HG03571 (cell line): ENCODE measurements at regions not wholly inside any gene's neighbourhood (a gene's known extent, or its start where the extent isn't known, plus 50 kb on each side); places are given as distances from the start of the nearest gene placed in this dataset.
"Not testable (repeated sequence)": the region's sequence is repeated elsewhere in the genome, so short reads cannot be mapped to it uniquely, and the experiment has no call there.

ENCODE experiments used
- ATAC-seq: cut with Tn5 transposase; IDR thresholded peaks from one replicate; pipeline ENCODE4 v1.9.1; 2021; ENCODE audit not compliant: unreplicated experiment

DNA sequence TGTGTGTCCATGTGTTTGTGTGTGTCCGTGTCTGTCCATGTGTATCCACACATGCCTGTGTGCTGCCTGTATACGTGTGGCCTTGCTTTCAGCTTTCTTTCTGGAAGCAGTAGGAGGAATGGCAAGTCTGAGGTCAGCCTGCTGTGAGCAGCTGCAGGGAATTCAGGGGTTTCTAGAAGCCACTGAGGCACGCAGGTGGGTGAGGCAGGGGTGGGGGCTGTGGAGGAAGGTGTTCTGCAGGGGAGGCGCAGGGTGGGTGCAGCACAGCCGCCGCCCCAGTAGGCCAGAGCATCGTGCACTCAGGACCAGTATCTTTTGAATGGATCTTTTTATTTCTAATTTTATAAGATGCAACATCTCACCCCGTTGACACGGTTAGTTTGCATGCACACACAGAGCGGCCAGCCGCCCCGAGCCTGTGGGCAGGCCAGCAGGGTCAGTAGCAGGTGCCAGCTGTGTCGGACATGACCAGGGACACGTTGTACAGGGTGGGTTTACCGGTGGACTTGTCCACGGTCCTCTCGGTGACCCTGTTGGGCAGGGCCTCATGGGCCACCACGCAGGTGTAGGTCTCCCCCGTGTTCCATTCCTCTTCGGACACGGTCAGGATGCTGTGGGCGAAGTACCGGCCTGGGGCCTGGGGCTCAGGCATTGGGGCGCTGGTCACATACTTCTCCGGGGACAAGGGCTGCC is 327.7 kb downstream of the TMEM121 start:
- no peak for ATAC-seq

GRCh38 chr14:105854600-105855245 is 328.3 kb downstream of the TMEM121 start:
- ATAC-seq, result no peak

DNA sequence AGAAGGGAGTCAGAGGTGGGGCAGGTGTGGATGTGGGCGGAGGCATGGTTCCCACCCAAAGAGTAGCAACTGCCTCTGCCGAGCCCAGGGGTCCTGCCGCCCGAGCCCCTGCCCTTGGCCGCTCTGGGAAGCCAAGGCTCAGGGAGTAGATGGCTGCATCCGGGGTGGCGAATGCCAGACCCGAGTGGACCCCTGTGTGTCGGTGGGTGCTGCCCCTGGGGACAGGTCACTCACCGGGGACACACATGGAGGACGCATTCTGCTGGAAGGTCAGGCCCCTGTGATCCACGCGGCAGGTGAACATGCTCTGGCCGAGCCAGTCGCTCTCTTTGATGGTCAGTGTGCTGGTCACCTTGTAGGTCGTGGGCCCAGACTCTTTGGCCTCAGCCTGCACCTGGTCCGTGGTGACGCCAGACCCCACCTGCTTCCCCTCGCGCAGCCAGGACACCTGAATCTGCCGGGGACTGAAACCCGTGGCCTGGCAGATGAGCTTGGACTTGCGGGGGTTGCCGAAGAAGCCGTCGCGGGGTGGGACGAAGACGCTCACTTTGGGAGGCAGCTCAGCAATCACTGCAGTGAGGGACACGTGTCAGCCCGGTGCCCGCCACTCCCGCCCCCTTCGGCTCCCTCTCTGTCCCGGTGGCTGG is 329.0 kb downstream of the TMEM121 start:
- ATAC-seq, result no peak

DNA sequence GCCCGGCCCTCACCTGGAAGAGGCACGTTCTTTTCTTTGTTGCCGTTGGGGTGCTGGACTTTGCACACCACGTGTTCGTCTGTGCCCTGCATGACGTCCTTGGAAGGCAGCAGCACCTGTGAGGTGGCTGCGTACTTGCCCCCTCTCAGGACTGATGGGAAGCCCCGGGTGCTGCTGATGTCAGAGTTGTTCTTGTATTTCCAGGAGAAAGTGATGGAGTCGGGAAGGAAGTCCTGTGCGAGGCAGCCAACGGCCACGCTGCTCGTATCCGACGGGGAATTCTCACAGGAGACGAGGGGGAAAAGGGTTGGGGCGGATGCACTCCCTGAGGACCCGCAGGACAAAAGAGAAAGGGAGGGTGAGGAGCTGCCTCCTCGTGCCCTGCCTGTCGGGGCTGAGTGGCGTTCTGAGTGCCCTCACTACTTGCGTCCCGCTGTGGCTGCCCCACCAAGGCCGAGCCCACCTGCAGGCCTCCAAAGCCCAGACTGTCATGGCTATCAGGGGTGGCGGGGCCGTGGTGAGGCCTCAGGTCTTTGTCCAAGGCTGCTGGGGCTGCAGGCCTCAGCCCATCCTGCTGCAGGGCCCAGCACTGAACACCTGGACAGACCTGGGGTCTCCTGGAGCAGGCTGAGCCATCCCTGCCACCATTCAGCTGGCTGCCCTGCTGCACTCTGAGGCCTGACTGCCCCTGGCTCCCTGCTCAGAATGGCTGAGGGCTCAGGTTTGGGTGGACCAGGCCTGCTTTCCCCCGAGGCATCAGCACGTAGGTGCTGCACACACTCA is 329.7 kb downstream of the TMEM121 start:
- ATAC-seq, result no peak

DNA sequence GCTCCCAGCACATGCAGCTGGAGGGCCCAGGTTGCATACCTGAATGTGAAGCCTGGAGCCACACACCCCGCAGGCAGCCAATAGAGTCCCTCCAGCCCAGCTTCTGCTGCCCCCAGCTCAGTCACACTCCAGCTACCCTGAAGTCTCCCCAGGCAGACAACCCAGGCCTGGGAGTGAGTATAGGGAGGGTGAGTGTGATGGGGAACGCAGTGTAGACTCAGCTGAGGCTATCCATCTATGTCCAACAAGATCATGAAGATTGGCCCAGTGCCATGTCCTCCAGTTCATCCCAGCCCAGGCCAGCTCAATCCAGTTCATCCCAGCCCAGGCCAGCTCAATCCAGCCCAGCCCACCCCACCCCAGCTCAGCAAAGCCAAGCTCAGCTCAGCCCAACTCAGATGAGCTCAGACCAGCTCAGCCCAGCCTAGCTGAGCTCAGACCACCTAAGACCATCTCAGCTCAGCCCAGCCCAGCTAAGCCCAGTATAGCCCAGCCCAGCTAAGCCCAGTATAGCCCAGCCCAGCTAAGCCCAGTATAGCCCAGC is 330.4 kb downstream of the TMEM121 start:
- ATAC-seq, result no peak

GRCh38 chr14:105857220-105857825 is 330.9 kb downstream of the TMEM121 start:
- no peak for ATAC-seq

DNA sequence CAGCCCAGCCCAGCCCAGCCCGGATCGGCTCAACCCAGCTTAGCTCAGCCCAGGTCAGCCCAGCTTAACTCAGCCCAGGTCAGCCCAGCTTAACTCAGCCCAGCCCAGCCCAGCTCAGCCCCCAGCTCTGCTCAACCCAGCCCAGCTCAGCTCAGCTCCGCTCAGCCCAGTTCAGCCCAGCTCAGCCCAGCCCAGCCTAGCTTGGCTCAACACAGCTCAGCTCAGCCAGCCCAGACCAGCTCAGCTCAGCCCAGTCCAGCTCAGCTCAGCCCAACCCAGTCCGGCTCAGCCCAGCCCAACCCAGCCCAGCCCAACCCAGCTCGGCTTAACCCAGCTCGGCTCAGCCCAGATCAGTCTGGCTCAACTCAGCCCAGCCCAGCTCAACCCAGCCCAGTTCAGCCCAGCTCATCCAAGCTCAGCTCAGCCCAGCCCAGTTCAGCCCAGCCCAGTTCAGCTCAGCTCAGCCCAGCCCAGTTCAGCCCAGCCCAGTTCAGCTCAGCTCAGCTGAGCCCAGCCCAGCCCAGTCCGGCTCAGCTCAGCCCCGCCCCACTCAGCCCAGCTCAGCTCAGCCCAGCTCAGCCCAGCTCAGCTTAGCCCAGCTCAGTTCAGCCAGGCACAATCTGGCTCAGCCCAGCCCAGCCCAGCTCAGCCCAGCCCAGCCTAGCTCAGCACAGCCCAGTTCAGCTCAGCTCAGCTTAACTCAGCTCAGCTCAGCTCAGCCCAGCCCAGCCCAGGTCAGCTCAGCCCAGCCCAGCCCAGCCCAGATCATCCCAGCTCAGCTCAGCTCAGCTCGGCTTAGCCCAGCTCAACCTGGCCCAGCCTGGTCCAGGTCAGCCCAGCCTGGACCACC is 331.7 kb downstream of the TMEM121 start:
- no peak for ATAC-seq

GRCh38 chr14:105858676-105859025 is 332.3 kb downstream of the TMEM121 start:
- ATAC-seq, result no peak

GRCh38 chr14:105859073-105859716 is 332.8 kb downstream of the TMEM121 start:
- ATAC-seq, result not testable (repeated sequence)

DNA sequence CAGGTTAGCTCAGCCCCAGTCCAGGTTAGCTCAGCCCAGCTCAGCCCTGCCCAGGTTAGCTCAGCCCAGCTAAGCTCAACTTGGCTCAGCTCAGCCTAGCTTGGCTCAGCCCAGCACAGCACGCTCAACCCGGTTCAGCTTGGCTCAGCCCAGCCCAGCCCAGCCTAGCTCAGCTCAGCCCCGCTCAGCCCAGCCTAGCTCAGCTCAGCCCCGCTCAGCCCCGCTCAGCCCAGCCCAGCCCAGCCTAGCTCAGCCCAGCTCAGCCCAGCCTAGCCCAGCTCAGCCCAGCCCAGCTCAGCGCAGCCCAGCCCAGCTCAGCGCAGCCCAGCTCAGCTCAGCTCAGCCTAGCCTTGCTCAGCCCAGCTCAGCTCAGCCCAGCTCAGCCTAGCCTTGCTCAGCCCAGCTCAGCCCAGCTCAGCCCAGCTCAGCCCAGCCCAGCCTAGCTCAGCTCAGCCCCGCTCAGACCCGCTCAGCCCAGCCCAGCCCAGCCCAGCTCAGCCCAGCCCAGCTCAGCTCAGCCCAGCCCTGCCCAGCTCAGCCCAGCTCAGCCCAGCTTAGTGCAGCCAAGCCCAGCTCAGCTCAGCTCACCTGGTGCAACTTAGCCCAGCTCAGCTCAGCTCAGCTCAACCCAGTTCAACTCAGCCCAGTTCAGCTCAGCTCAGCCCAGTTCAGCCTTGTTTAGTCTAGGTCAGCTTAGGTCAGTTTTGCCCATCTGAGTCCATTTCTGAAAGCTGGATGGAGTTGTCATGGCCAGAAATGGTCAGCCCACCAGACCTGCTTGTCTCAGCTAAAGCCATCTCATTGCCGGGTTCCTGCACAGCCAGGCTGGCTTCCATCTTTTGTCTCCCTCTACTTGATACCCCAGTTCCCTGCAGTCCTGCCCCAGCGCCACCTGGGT is 333.6 kb downstream of the TMEM121 start:
- ATAC-seq, result no peak

DNA sequence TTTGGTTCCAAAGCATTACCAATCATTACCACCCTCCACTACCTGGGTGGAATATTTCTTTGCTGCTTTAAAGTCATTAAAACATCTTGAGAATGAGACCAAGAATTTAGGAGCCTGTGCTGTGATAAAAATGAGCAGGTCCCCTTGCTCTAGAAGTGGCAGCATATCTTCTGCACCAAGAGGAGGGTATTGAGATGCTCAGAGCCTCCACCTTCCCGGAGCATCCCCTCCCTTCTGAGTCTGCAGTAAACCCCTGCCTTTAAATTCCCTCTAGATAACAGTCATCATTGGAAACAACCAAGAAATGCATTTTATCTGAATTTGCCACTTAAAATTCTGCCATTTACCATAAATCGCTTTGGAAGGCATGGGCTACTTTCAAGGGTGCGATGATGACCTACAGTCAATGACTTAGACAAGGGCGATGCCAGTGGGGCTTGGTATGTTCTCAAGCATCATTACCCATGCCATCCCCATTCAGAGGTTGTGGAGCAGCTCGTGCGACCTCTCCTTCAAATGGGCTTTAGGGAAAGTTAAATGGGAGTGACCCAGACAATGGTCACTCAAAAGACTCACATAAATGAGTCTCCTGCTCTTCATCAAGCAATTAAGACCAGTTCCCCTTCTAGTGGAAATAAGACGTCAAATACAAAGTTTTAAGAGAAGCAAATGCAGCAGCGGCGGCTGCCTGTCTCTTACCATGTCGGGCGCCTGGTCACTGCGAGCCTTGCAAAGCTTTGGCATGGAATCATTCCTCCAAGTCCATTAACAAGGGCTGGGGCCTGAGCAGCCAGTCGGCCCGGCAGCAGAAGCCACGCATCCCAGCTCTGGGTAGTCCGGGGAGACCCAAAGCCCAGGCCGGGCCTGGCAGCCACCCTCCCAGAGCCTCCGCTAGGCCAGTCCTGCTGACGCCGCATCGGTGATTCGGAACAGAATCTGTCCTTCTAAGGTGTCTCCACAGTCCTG is 334.5 kb downstream of the TMEM121 start:
- ATAC-seq, result no peak

GRCh38 chr14:105861985-105862465 is 335.6 kb downstream of the TMEM121 start:
- ATAC-seq, result peak; percentile 64

GRCh38 chr14:105862581-105863239 is 336.3 kb downstream of the TMEM121 start:
- ATAC-seq, result no peak

DNA sequence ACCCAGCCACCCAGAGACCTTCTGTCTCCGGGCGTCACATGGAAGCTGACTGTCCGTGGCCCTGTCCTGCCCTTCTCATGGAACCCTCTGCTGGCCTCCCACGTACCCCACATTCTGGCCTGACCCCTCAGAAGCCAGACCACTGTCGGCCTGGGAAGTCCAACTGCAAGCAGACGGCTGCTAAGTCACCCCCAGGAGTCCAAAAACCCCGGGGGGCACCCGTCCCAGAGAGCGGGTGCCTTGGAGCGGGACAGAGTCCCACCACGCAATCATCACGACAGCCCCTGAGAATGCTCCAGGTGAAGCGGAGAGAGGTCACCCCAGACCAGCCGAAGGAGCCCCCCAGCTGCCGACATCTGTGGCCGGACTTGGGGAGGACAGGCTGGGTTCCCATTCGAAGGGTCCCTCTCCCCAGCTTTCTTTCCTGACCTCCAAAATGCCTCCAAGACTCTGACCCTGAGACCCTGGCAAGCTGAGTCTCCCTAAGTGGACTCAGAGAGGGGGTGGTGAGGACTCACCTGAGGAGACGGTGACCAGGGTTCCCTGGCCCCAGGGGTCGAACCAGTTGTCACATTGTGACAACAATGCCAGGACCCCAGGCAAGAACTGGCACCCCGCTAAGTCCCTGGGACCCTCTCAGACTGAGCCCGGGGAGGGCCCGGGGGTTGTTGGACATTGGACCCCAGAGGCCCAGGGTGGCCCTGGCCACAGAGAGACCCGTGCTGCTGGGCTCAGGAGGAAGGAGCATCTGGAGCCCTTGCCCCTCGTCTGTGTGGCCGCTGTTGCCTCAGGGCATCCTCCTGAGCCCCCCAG is 337.1 kb downstream of the TMEM121 start:
- ATAC-seq, result no peak

DNA sequence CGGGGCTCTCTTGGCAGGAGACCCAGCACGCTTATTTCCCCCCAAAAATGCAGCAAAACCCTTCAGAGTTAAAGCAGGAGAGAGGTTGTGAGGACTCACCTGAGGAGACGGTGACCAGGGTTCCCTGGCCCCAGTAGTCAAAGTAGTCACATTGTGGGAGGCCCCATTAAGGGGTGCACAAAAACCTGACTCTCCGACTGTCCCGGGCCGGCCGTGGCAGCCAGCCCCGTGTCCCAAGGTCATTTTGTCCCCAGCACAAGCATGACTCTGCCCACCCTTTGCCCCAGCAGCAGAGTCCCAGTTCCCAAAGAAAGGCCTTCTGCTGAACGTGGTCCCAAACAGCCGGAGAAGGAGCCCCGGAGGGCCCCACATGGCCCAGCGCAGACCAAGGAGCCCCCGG is 337.7 kb downstream of the TMEM121 start:
- ATAC-seq, result no peak
